WERI-Rb-1 (cell line): ENCODE measurements at regions not wholly inside any gene's neighbourhood (a gene's known extent, or its start where the extent isn't known, plus 50 kb on each side); places are given as distances from the start of the nearest gene placed in this dataset.
A peak's percentile ranks its signal among the peaks of the same experiment; 100 is the strongest.

Experiments used
- DNase-seq: peaks from one replicate; pipeline ENCODE4 v3.0.0-alpha.2; 2020
- H3K27ac ChIP-seq: fragments of 250-450 bp; sonication (Bioruptor Pico); 2 replicates; pipeline ENCODE4 v1.5.1; 2020; ENCODE audit warnings: mild to moderate bottlenecking, moderate library complexity
- H3K27me3 ChIP-seq: fragments of 250-450 bp; sonication (Bioruptor Pico); 2 replicates; pipeline ENCODE4 v1.5.1; 2021; ENCODE audit warnings: mild to moderate bottlenecking, low read depth, moderate library complexity; ENCODE audit not compliant: insufficient read depth, severe bottlenecking
- H3K36me3 ChIP-seq: fragments of 250-450 bp; sonication (Bioruptor Pico); 2 replicates; pipeline ENCODE4 v1.5.1; 2020; ENCODE audit warnings: mild to moderate bottlenecking, moderate library complexity
- H3K4me3 ChIP-seq: 2 replicates; pipeline ENCODE4 v1.5.1; 2011; ENCODE audit warnings: low read depth, mild to moderate bottlenecking, control low read depth, low read length
- H3K9me3 ChIP-seq: fragments of 250-450 bp; sonication (Bioruptor Pico); 2 replicates; pipeline ENCODE4 v1.5.1; 2021; ENCODE audit warnings: mild to moderate bottlenecking, moderate library complexity; ENCODE audit not compliant: severe bottlenecking
- CTCF ChIP-seq: IDR thresholded peaks from 2 replicates; pipeline ENCODE4 v1.5.1; 2011; ENCODE audit warnings: low read depth, mild to moderate bottlenecking, control low read depth, inconsistent platforms, low read length

GRCh38 chr14:66121859-66122258 is 364.3 kb upstream of the CCDC196 start:
- TF ChIP-seq CTCF, result peak; percentile 74
- Histone ChIP-seq H3K36me3 (no peaks in the 10 kb centered on the region), H3K27me3 (no peaks in the 10 kb centered on the region), H3K4me3 (no peak overlapping the region), H3K27ac (no peak overlapping the region), H3K9me3 (no peaks in the 10 kb centered on the region)
- DNase-seq, result peak; percentile 37

GRCh38 chr14:66129224-66129623 is 356.9 kb upstream of the CCDC196 start:
- H3K27ac ChIP-seq, result no peak overlapping the region
- DNase-seq, result no peak
- TF ChIP-seq CTCF, result no peak
- H3K9me3 ChIP-seq, result no peaks in the 10 kb centered on the region
- H3K36me3 ChIP-seq, result no peaks in the 10 kb centered on the region
- no peaks in the 10 kb centered on the region for H3K27me3 ChIP-seq
- H3K4me3 ChIP-seq, result no peak overlapping the region

GRCh38 chr14:66131111-66131510 is 355.1 kb upstream of the CCDC196 start:
- TF ChIP-seq CTCF, result no peak
- no peak overlapping the region for H3K4me3 ChIP-seq
- H3K27me3 ChIP-seq, result no peaks in the 10 kb centered on the region
- no peak overlapping the region for H3K27ac ChIP-seq
- no peaks in the 10 kb centered on the region for H3K36me3 ChIP-seq
- H3K9me3 ChIP-seq, result no peaks in the 10 kb centered on the region
- DNase-seq, result no peak

- no peak overlapping the region for H3K27ac ChIP-seq
- no peaks in the 10 kb centered on the region for H3K27me3 ChIP-seq
- no peaks in the 10 kb centered on the region for H3K9me3 ChIP-seq
- no peak overlapping the region for H3K4me3 ChIP-seq
- DNase-seq, result no peak
- no peak for TF ChIP-seq CTCF
- no peaks in the 10 kb centered on the region for H3K36me3 ChIP-seq
Observed at GRCh38 chr14:66133666-66134065, 352.5 kb upstream of the CCDC196 start.

GRCh38 chr14:66135831-66136230 is 350.3 kb upstream of the CCDC196 start:
- no peak for TF ChIP-seq CTCF
- no peak overlapping the region for H3K4me3 ChIP-seq

GRCh38 chr14:66137081-66137480 is 349.1 kb upstream of the CCDC196 start:
- Histone ChIP-seq H3K9me3 (no peaks in the 10 kb centered on the region), H3K27me3 (no peaks in the 10 kb centered on the region), H3K27ac (no peak overlapping the region), H3K4me3 (no peak overlapping the region), H3K36me3 (no peaks in the 10 kb centered on the region)
- TF ChIP-seq CTCF, result no peak
- DNase-seq, result no peak

More at GRCh38 chr14:66135831-66136230, 350.3 kb upstream of the CCDC196 start:
- no peaks in the 10 kb centered on the region for H3K27me3 ChIP-seq
- H3K27ac ChIP-seq, result no peak overlapping the region
- H3K36me3 ChIP-seq, result no peaks in the 10 kb centered on the region
- DNase-seq, result no peak
- H3K9me3 ChIP-seq, result no peaks in the 10 kb centered on the region
